B cell (primary cell): ENCODE measurements at regions not wholly inside any gene's neighbourhood (a gene's known extent, or its start where the extent isn't known, plus 50 kb on each side); places are given as distances from the start of the nearest gene placed in this dataset.

Experiments used
- CTCF ChIP-seq: fragments of 200-600 bp; IDR thresholded peaks from one replicate; pipeline ENCODE4 v1.8.0; 2022; ENCODE audit warnings: antibody characterized with exemption, mild to moderate bottlenecking
- EZH2 ChIP-seq: IDR thresholded peaks from 2 replicates; pipeline ENCODE4 v1.6.1; 2012; ENCODE audit warnings: borderline replicate concordance, low read depth, mild to moderate bottlenecking, moderate library complexity, low read length; ENCODE audit not compliant: insufficient read depth, poor library complexity, severe bottlenecking

DNA sequence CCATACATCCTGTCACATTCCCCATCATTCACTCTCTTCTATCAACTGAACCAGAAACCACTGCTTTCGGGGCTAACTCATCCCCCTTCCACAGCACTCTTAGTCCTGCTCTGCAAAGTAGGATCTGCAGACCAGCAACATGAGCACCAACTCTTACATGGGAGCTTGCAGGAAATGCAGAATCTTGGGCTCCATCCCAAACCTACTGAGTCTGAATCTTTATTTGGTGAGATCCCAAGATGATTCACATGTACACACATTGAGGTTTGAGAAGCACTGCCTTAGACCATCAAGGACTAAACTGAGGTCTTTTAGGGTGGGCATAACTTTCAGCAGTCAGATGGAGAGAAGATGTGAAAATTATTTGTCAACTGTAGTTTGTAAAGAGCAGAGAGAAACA is 235.6 kb upstream of the EPHA4 start:
- TF ChIP-seq CTCF (no peak), EZH2 (no peak)
